Neural progenitor cell (in vitro differentiated cells): ENCODE measurements at regions not wholly inside any gene's neighbourhood (a gene's known extent, or its start where the extent isn't known, plus 50 kb on each side); places are given as distances from the start of the nearest gene placed in this dataset.
"Not testable (repeated sequence)": the region's sequence is repeated elsewhere in the genome, so short reads cannot be mapped to it uniquely, and the experiment has no call there.

ENCODE experiments used
- EZH2phosphoT487 ChIP-seq: fragments of 200-600 bp; sonication (generic); IDR thresholded peaks from 2 replicates; pipeline ENCODE4 v1.6.1; 2017; ENCODE audit warnings: antibody characterized with exemption
- TF ChIP-seq, protein P1 (sequence below): fragments of 200-600 bp; sonication (generic); IDR thresholded peaks from 2 replicates; pipeline ENCODE4 v1.5.1; 2017; ENCODE audit warnings: antibody characterized with exemption, mild to moderate bottlenecking

- TF ChIP-seq, protein P1, sequence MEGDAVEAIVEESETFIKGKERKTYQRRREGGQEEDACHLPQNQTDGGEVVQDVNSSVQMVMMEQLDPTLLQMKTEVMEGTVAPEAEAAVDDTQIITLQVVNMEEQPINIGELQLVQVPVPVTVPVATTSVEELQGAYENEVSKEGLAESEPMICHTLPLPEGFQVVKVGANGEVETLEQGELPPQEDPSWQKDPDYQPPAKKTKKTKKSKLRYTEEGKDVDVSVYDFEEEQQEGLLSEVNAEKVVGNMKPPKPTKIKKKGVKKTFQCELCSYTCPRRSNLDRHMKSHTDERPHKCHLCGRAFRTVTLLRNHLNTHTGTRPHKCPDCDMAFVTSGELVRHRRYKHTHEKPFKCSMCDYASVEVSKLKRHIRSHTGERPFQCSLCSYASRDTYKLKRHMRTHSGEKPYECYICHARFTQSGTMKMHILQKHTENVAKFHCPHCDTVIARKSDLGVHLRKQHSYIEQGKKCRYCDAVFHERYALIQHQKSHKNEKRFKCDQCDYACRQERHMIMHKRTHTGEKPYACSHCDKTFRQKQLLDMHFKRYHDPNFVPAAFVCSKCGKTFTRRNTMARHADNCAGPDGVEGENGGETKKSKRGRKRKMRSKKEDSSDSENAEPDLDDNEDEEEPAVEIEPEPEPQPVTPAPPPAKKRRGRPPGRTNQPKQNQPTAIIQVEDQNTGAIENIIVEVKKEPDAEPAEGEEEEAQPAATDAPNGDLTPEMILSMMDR, result not testable (repeated sequence)
- not testable (repeated sequence) for TF ChIP-seq EZH2phosphoT487
Observed at GRCh38 chr21:9784201-9784600, 737.2 kb upstream of the TPTE start.
